Kidney (tissue), 13 donors: ENCODE measurements at regions not wholly inside any gene's neighbourhood (a gene's known extent, or its start where the extent isn't known, plus 50 kb on each side); places are given as distances from the start of the nearest gene placed in this dataset.

Experiments used
- DNase-seq, 5 donors: peaks; one replicate each; pipeline ENCODE4 v3.0.0-alpha.2; 2013 to 2020
- FAIRE-seq: peaks from 2 replicates; lab custom pipeline; 2012; peaks lifted over from hg19 to GRCh38; lab: Jason Lieb, UNC
- H3K27ac ChIP-seq, 2 donors: one replicate each; pipeline ENCODE4 v1.7.0; 2013; ENCODE audit warnings: low read depth in 2 of 2, low read length in 2 of 2, inconsistent platforms in 1 of 2
- H3K27me3 ChIP-seq: one replicate; pipeline ENCODE4 v1.7.1; 2013; ENCODE audit warnings: low read length, inconsistent platforms; ENCODE audit not compliant: control insufficient read depth, insufficient read depth
- H3K36me3 ChIP-seq, 3 donors: one replicate each; pipeline versions ENCODE4 v1.7.0 to v1.7.1; 2013; ENCODE audit warnings: low read length in 3 of 3, control low read depth in 1 of 3, inconsistent platforms in 1 of 3; ENCODE audit not compliant: insufficient read depth in 3 of 3, control insufficient read depth in 2 of 3
- H3K4me1 ChIP-seq, 3 donors: one replicate each; pipeline versions ENCODE4 v1.7.0 to v1.7.1; 2013; ENCODE audit warnings: low read length in 3 of 3, inconsistent platforms in 1 of 3, low read depth in 1 of 3; ENCODE audit not compliant: control insufficient read depth in 2 of 3, insufficient read depth in 2 of 3
- H3K4me3 ChIP-seq, 3 donors: one replicate each; pipeline versions ENCODE4 v1.7.0 to v1.8.1; 2013; ENCODE audit warnings: low read length in 3 of 3, control low read depth in 1 of 3, inconsistent platforms in 1 of 3
- H3K9ac ChIP-seq, 3 donors: one replicate each; pipeline versions ENCODE4 v1.7.0 to v1.7.1; 2013; ENCODE audit warnings: low read length in 3 of 3, control low read depth in 1 of 3, inconsistent platforms in 1 of 3
- H3K9me3 ChIP-seq, 3 donors: one replicate each; pipeline versions ENCODE4 v1.7.0 to v1.7.1; 2013; ENCODE audit warnings: low read length in 3 of 3, control low read depth in 1 of 3, inconsistent platforms in 1 of 3; ENCODE audit not compliant: control insufficient read depth in 2 of 3, insufficient read depth in 1 of 3
- intact Hi-C: fragments of 100-400 bp; cut with DNase I; formaldehyde crosslinking; loops from one replicate; pipeline ENCODE4 v1.11.1; 2022
- TF ChIP-seq, protein P1 (sequence below): IDR thresholded peaks from 3 replicates; pipeline ENCODE4 v1.5.1; 2012; ENCODE audit warnings: mild to moderate bottlenecking, moderate library complexity, borderline replicate concordance; ENCODE audit not compliant: insufficient read depth; ENCODE audit errors: extremely low read depth
- donor health status: control.
- donor health status: control.
- donor health status: control.
- donor health status: control.
- donor health status: control.
- donor health status: DM: yes; HTN: yes; CAD: no.
- donor health status: Normal renal cell carcinoma (clear cell type).

DNA sequence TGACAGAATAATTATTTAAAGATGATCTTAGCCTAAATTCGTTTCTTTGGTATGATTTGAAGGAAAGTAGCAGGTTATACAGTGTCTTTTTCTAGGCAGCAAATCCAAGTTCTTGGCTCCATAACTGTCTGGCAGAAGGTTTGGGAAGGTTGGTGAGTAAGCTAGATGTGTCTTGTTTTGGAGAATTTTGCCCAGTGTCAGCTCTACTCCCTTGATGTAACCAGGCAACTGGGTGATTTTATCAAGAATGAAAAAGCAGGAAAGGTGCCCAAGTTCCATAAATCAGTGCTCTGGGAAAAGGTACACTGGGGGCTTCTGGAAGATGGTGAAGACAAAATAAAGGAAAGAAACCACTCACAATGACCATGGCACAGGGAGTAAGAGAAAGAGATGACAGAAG lies 71.5 kb upstream of the USP47 start:
- H3K9ac ChIP-seq = no peak overlapping the region
- H3K27ac ChIP-seq = no peak overlapping the region
- intact Hi-C loops = no loop called here
- FAIRE-seq (no peak), DNase-seq (no peak)
- H3K9me3 ChIP-seq = no peaks in the 10 kb centered on the region
- H3K4me1 ChIP-seq = no peaks in the 10 kb centered on the region
- TF ChIP-seq, protein P1, sequence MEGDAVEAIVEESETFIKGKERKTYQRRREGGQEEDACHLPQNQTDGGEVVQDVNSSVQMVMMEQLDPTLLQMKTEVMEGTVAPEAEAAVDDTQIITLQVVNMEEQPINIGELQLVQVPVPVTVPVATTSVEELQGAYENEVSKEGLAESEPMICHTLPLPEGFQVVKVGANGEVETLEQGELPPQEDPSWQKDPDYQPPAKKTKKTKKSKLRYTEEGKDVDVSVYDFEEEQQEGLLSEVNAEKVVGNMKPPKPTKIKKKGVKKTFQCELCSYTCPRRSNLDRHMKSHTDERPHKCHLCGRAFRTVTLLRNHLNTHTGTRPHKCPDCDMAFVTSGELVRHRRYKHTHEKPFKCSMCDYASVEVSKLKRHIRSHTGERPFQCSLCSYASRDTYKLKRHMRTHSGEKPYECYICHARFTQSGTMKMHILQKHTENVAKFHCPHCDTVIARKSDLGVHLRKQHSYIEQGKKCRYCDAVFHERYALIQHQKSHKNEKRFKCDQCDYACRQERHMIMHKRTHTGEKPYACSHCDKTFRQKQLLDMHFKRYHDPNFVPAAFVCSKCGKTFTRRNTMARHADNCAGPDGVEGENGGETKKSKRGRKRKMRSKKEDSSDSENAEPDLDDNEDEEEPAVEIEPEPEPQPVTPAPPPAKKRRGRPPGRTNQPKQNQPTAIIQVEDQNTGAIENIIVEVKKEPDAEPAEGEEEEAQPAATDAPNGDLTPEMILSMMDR = no peak
- H3K36me3 ChIP-seq = no peaks in the 10 kb centered on the region
- H3K4me3 ChIP-seq = no peak overlapping the region
- peaks cover 3% of the 10 kb centered on the region for H3K27me3 ChIP-seq

DNA sequence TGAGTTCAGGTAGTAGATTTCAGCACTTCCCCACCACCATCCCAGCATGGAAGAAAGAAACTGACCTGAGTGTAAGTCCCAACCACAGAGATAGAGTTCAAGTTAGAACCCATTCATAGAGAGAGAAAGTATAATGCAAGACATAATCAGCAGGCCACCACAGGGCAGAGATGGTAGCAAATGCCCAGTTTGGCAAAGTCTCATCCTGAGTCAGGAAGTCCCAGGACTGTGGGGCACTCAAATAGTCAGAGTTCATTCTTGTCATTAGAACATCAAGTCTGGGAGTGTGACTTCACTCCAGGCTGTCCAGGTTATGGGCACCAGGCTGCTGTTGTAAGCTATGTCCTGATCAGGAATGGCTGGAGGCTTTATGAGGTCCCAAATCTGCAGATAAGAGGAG lies 72.0 kb upstream of the USP47 start:
- intact Hi-C loops = no loop called here
- Histone ChIP-seq H3K27ac (no peak overlapping the region), H3K4me1 (no peaks in the 10 kb centered on the region), H3K4me3 (no peak overlapping the region), H3K9me3 (no peaks in the 10 kb centered on the region), H3K9ac (no peak overlapping the region), H3K27me3 (peaks cover 3% of the 10 kb centered on the region), H3K36me3 (no peaks in the 10 kb centered on the region)
- no peak for DNase-seq
- FAIRE-seq = no peak
- TF ChIP-seq, protein P1 = no peak

DNA sequence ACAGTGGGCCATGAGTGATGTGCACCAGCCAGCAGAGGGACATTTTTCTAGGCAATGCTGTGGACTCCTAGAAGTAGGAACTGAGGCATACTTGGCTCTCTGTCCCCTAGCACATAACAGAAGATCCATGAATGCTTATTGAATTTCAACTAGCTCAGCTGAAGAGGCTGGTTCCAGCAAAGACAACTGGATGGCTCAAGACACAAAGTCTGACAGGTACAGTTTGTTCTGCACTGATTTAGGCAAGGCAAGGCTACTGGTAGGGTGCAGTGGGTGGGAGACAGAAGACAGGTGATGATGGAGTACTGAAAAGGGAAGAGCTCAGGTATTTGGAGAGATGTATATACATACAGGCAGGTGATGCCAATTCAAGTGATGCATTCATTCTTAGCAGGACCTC lies 72.4 kb upstream of the USP47 start:
- H3K9me3 ChIP-seq = no peaks in the 10 kb centered on the region
- H3K27me3 ChIP-seq = peaks cover 3% of the 10 kb centered on the region
- FAIRE-seq (no peak), DNase-seq (no peak)
- no peak overlapping the region for H3K4me3 ChIP-seq
- intact Hi-C loops = no loop called here
- no peak overlapping the region for H3K27ac ChIP-seq
- no peaks in the 10 kb centered on the region for H3K4me1 ChIP-seq
- TF ChIP-seq, protein P1 = no peak
- H3K36me3 ChIP-seq = no peaks in the 10 kb centered on the region
- H3K9ac ChIP-seq = no peak overlapping the region

DNA sequence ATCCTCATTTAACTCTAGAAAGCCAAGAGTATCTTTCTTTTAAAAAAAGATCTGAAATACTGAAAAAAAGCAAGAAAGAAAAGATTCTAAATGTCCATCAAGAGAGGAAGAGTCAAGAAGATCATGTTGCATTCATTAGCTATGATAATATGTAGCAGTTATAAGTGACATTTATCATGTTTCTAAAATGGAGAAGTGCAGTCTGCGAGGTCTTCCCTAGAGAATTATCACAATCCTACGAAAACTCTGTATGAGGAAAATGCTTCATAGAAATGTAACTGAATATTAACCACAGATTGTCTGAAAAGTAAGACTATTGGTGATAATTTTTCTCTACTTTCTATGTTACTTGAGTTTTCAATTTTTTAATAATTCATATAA lies 77.4 kb upstream of the USP47 start:
- no peak overlapping the region for H3K9ac ChIP-seq
- intact Hi-C loops = no loop called here
- peaks cover 3% of the 10 kb centered on the region for H3K27me3 ChIP-seq
- H3K27ac ChIP-seq = no peak overlapping the region
- TF ChIP-seq, protein P1 = no peak
- H3K4me3 ChIP-seq = no peak overlapping the region
- no peaks in the 10 kb centered on the region for H3K9me3 ChIP-seq
- no peak for FAIRE-seq
- no peak for DNase-seq
- no peaks in the 10 kb centered on the region for H3K36me3 ChIP-seq
- H3K4me1 ChIP-seq = no peaks in the 10 kb centered on the region
